ENCODE measurements at regions not wholly inside any gene's neighbourhood (a gene's known extent, or its start where the extent isn't known, plus 50 kb on each side); places are given as distances from the start of the nearest gene placed in this dataset.

GRCh38 chr11:23974601-23975000, 522.3 kb upstream of the LUZP2 start:
- no peak for DNase-seq

DNA sequence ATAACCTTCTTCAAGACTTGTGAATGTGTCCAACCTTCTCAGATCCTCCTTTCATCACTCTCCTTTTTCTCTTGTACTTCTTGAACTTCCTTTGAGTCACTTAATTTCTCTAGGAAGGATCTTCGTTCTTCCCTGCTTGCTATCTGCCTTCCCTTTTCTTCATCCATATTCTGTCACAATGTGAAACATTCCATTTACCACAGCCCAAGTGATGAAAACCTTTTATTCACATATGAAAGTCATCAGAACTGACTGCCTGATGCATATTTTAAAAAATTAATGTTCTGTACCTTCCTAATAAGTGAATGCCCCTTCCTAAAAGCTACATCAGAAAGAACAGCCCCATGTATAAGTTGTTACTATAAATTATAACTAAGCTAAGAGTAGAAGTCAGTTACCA, 520.4 kb upstream of the LUZP2 start:
- no peak for DNase-seq

DNA sequence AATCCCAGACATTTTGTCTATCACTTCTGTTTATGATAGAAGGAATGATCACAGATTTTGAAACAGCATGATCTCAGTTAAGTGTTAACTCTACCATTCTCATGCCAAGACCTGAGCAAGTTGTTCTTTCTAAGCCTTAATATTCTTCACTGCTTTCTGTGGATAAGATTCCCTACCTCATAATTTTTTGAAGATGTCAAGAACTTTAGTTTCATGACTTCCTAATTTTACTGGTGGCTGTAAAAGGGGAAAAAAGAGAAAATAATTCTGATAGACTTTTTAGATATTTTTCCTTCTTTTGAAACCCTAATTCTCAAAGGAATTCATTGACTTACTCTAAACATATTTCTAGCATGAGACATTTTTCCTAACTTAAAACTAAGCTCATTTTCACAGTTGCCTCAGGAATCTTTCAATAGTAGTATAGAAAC, 520.0 kb upstream of the LUZP2 start:
- no peak for DNase-seq

GRCh38 chr11:23988381-23989006, 508.4 kb upstream of the LUZP2 start:
- no peak for DNase-seq

GRCh38 chr11:23990346-23991164, 506.3 kb upstream of the LUZP2 start:
- no peak for DNase-seq

DNA sequence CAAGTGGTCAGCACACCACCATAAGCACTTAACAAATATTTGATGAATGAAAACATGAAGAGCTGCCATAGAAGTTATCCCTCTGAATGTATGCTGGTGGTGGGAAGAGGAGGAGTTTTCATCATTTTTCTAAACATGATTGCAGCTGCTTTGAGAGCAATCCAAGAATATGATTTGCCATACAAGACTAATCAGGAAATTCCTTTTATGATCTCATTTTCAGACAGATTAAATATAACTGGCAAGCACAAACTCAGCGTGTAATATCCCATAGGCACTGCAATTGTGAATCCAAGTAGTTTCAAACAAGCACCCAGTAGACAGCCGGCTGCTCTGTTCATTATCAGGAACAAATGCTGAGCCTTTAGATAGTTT, 505.7 kb upstream of the LUZP2 start:
- no peak for DNase-seq

DNA sequence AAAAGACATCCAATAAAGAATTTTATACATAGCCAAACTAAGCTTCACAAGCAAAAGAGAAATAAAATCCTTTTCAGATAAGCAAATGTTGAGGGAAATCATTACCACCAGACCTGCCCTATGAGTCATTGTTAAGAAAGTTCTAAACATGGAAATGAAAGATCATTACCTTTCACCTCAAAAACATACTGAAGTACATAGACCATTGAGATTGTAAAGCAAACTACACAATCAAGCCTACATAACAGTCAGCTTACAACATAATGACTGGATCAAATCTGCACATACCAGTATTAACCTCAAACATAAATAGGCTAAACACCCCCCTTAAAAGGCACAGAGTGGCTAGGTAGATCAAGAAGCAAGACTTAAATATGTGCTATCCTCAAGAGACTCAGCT, 501.0 kb upstream of the LUZP2 start:
- no peak for DNase-seq

- DNase-seq = no peak
These were observed 499.5 kb upstream of the LUZP2 start for GRCh38 chr11:23997356-23997755.

DNA sequence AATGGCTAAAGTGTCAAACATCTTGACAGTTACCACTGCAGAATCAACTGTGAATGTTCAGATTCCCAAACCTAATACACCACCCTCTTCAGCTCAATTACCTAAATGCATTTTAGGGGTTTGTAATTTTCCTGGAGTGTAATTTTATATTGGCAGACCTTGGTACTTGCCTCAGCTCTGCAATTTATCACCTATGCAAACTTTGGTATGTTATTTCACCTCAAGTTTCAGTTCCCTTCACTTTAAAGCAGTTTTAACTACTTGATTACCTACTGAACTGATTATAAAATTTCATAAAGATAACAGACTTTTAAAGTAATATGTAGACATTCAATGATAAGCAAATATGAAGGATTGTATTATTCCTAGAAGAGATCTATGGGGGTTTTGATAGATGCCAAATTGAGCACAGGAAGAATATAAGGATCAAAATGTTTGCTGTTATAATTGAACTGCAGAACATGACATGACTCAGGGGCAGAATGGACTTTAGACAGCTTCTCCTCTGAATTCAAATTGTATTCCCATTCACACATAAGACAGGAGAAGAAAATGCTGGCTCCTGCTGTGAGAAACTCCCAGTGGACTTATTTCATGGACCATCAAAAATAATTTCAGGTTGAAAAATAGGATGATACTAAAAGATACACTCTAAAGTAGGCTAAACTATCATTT, 491.5 kb upstream of the LUZP2 start:
- DNase-seq = no peak

- DNase-seq = no peak
These were observed 453.0 kb upstream of the LUZP2 start for GRCh38 chr11:24043842-24044241.

DNA sequence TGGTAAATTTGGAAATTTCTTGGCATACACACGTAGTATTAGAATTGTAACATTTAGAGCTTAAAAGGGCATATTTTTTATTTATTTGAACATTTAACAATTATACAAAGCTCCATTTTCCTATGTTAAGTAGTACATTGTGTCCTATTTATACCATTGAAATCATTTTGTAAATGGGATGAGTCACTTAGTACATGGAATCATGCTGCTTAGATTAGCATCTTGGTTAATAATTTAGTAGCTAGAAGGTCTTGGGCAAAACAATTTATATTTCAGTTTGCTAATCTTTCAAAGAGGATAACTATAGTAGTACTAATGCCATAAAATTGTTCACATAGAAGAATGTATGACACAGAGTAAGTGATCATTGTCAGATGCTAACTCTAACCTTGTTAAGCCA, 450.1 kb upstream of the LUZP2 start:
- no peak for DNase-seq

GRCh38 chr11:24056051-24056450, 440.8 kb upstream of the LUZP2 start:
- DNase-seq = no peak

- DNase-seq = no peak
These were observed 436.7 kb upstream of the LUZP2 start for GRCh38 chr11:24060125-24060524.

DNA sequence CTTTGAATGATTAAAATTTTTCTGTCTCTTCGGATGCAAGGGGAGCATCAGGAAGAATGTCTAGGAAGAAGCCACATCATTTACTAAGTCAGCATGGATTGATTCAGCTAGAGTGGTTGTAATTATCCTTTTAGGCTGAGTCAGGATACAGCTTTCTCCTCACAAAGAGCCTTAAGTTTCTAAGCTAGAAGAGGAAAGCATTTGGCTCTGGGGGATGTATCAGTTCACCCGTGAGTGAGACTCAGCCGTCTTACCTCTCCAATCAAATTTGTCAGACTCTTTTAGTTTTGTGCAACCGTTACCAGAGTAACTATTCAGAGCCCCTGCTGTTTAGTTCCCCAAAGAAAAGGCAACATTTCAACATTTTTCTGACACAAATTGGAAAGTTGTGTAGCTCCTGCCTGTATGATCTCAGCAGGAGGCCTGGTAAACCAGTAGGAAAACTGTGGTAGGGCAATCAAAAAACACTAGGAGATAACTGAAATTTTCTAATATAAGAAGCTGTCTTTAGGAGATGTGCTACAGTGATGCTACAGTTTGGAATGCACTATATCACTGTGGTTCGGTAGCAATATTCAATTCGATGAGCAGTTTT, 432.4 kb upstream of the LUZP2 start:
- DNase-seq = no peak

DNA sequence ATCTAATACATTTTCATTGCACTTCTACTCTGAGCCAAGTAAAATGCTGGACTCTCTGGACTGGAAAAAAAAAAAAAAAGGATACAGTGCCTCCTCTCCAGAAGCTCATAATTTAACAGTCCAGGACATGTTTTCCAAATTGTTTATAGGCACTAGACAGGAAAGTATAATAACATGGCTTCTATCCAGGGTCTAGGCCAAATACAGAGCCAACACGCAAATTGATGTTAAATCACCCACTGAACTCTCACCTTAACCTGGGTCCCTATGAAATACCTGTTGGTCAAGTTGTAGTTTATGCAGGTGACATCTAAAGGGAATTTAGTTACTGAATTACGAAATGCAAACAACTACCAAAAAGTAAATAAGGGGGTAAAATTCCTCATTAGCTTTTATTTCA, 428.7 kb upstream of the LUZP2 start:
- DNase-seq = no peak

GRCh38 chr11:24070435-24070834, 426.4 kb upstream of the LUZP2 start:
- no peak for DNase-seq

GRCh38 chr11:24078018-24078417, 418.8 kb upstream of the LUZP2 start:
- DNase-seq = no peak

DNA sequence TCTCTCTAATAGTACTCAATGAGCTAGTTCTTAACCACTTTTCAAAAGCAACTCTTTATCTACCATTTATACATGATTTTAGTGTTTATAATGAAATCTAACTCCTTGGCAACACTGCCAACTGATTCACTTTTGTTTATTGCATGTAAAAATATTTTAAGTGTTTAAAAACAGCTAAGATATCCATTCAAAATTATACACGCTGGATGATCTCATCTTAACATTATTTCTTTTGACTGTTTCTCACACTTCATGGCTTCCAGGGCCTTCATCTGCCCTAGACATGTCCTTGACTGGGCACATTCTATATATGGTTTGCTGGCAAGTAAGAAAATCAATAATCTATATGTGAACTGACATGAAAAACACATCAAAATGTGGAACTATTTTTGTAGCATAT, 414.6 kb upstream of the LUZP2 start:
- DNase-seq = no peak

DNA sequence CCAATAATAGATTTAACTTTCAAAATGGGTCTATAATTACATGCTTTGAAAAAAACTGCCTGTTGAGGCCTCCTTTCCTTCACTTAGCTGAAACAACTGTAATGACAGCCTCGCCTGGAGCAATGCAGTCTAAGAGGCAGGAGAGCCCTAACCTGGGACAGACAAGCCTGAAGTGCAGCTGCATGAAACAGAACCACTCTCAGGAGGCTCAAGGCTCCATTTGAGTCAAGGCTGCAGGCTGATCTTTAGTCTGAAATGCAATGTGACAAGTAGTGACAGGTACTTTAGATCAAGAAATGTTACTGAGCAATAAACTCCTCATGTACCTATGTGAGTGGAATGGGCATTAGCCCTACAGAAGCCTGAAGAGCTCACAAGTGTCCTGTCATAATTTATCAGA, 414.0 kb upstream of the LUZP2 start:
- no peak for DNase-seq

DNA sequence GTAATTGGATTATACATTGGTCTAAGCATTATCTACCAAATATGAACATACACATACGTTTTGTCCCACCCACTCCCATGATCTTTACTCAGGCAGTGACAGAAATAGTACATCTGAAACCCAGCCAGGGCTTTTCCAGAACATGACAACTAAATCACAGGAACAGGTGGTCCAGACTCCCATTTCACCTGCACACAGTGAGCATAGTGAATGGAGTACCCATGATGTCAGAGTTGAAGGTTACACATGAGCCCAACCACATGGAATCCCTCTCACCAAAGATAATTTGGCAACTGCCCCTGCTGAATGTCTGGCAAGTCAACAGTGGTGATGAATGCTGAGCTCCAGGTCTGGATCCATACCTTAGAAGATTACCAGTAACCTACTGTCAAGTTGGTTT, 411.9 kb upstream of the LUZP2 start:
- no peak for DNase-seq

DNA sequence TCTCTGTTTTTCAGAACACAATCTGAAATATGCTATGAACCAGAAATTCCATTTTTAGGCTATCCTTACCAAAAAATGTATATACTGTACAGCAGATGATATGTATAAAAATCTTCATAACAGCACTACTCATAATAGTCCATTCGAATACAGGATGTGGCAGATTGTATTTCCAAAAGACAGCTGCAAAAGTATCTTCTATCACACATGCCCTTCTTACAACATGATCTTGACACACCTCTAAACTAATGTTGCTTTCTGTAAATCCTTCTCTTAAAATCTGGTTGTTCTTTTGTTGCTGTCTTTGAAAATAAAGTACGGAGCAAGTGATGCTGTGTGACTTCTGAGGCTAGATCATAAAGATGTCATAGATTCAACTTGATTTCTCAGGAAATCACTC, 409.9 kb upstream of the LUZP2 start:
- DNase-seq = no peak

DNA sequence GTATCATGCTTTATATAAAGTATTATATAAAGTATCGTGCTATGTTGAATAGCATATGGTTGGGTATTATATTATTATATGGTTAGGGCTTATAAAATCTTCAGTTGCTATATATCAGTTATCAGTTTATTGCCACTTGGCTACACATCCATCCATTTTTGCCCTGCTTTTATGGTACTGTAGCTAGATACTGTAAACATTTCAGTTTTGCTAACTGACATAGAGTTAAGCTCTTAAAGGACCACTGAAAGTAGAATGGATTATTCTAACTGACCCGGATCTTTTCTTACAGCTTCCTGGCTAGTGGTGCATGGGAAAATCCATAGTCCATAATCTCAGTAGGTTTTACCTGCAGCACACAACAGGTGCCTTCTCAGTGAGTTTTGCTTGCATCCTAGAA, 405.3 kb upstream of the LUZP2 start:
- DNase-seq = no peak

GRCh38 chr11:24093375-24093774, 403.5 kb upstream of the LUZP2 start:
- DNase-seq = no peak

DNA sequence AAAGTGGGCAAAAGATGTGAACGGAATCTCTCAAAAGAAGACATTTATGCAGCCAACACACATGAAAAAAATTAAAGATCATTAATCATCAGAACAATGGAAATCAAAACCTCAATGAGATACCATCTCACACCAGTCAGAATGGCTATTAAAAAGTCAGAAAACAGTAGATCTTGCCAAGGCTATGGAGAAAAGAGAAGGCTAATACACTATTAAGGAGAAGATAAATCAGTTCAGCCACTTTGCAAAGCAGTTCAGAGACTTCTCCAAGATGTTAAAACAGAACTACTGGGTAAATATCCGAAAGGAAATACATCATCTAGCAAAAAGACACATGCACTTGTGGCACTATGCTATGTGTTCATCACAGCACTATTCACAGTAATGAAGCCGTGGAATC, 388.2 kb upstream of the LUZP2 start:
- no peak for DNase-seq

All from activated CD4-positive, alpha-beta T cell treated with anti-CD3 and anti-CD28 coated beads, Interleukin-2, Interleukin-6, amounts not matched to agents 100 ng/mL and 50 ng/mL, durations not matched to agents 16 hours and 8 hours (primary cell).